GM19372 (cell line): ENCODE measurements at regions not wholly inside any gene's neighbourhood (a gene's known extent, or its start where the extent isn't known, plus 50 kb on each side); places are given as distances from the start of the nearest gene placed in this dataset.
"Not testable (repeated sequence)": the region's sequence is repeated elsewhere in the genome, so short reads cannot be mapped to it uniquely, and the experiment has no call there.

Experiments
- ATAC-seq: cut with Tn5 transposase; IDR thresholded peaks from one replicate; pipeline ENCODE4 v1.9.1; 2021; ENCODE audit warnings: mild to moderate bottlenecking, low read depth, moderate library complexity; ENCODE audit not compliant: unreplicated experiment

DNA sequence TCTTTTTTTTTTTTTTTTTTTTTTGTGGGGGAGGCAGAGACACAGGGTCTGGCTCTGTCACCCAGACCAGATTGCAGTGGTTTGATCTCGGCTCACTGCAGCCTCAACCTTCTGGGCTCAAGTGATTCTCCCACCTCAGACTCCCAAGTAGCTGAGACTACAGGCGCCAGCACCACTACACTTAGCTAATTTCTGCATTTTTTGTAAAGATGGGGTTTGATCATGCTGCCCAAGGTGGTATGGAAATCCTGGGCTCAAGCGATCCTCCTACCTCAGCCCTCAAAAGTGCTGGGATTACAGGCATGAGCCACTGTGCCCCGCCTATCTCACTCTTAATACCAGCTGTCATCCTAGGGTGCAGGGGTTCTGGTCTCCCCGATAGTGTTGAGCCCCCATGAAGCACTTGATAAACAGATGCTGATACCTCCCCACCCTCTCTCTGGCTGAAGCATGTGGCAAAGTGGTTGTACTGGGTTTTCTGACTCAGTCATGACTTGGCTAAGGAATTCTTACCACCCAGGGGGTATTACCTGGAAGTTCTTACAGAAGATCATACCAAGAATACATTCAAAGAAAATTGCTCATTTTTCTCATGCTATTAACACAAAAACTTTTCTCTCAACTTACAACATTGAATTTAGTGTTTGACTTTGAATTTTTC lies 110.2 kb upstream of the DAPK1 start:
- no peak for ATAC-seq

DNA sequence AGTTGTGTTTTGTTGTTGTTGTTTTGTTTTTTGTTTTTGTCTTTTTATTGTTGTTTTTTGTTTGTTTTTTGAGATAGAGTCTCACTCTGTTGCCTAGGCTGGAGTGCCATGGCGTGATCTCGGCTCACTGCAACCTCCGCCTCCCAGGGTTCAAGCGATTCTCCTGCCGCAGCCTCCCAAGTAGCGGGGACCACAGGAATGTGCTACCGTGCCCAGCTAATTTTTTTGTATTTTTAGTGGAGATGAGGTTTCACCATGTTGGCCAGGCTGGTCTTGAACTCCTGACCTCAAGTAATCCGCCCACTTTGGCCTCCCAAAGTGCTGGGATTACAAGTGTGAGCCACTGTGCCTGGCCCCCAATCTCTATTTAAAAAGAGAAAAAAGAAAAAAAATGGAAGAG lies 109.0 kb upstream of the DAPK1 start:
- not testable (repeated sequence) for ATAC-seq

DNA sequence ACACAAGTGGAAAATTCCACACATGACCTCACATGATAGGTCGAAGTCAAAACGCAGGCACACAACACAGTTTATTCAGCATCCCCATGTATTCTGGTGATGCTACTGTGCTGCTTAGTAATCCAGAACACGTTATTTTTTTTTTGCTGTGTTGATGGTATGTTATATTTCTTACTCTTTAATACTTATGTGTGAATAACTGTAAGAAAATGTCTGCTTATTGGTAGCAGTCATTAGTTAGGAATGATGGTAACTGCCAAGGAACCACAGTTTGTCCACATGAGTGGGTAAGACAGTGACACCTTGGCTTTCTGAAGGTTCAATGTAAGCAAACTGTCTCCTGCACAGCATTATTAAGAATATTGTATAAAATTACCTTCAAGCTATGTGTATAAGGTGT lies 107.7 kb upstream of the DAPK1 start:
- ATAC-seq: no peak

DNA sequence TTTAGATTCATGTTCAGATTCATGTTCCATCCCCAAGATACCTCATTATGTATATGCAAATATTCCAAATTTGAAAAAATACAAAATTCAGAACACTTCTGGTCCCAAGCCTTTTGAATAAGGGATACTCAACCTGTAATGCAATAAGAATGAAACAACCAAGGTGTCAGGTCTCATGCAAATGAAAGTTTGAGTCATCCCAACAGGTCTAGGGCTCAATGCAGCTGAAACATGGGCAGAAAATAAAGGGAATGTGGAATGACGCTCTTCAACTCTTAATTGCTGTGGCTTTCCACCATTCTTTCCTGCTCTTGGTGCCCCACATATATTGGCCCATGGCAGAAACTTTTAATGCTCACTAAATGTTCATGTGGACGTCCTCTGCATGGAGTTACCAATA lies 107.3 kb upstream of the DAPK1 start:
- no peak for ATAC-seq

DNA sequence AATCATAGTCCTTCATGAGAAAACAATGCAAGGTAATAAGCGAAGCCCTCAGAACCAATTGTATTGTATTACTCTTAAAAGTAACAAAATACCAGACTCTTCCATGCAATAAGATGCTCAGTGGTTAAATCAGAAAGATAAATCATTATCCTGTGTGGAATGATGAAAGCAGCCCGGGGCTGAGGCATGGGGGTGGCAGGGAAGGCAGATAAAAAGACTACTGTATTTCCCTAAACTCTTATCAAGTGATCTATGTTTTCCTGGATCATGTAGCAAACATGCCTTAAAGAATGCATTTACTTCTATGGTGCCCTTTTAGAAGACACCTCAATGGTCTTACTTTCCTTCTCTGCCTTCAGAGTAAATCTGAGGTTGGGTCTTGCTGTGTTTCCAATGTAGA lies 105.6 kb upstream of the DAPK1 start:
- ATAC-seq: no peak

DNA sequence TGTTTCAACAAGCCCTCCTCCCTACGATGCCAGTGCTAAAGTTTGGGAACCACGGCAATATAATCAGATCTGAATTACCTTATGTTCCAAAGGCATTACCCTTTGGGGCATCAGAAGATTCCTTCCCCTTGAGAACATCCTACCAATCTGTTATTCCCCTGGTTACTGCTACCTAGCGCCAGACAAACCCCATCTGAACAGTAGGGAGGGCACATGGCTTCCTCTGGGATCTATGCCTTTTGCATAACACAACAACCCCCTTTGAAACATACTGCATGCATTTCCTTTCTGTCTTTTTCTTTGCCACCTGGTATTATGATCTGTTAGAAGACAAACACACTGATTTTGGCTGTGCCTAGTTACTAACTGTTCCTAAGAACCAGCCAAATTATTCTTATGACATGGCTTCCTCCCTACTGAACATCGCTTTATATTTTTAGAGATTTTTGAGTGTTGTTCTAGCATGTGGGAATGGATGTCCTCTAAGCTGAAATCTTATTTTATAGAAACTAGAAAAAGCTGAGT lies 103.9 kb upstream of the DAPK1 start:
- no peak for ATAC-seq

DNA sequence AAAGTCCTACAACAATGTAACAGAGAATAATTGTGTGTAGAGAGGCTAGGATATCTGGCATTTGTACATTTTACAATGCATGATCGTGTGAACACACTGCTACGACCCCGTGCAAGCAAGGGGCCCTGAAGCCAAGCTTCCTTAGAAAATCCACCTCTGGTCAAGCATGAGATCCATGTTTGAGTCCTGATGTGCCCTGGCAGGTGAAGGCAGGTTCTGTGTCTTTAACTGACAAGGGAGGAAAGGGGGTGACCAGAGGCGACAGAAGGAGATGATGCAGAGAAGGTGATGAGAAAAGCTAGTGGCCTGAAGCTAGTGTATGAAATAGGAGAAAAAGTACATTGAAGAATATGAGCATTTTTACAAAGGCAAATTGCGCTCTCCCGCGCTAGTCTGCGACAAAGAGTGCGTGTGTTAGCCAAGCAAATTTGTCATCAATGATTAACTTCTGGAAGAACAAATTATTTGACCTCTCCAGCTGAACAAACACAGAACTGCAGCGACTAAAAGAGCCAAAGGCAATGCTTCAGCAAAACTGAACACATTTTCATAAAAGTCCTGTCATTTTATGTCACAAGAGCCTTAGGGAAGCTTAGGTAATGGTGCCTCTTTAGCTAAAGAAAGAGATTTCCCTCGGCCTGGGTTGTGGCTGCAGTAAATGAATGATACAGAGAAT lies 101.7 kb upstream of the DAPK1 start:
- ATAC-seq: no peak

DNA sequence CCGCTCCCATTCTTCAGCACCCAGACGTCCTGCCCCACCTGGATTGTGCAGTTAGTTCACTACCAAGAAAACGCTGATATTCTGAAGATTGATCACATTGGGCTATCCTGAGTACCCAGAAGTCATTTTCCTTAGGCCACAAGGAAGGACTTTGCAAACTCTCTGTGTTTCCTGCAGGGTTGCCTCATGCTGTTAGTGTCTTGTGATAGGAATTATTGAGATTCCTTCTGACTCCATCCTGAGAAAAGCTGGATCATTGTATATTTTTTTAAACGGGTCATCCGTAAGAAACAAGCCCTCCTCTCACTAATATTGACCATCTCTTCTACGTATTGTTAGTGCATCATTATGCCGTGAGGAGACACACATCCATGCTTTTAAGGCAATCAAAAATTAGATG lies 96.0 kb upstream of the DAPK1 start:
- no peak for ATAC-seq

DNA sequence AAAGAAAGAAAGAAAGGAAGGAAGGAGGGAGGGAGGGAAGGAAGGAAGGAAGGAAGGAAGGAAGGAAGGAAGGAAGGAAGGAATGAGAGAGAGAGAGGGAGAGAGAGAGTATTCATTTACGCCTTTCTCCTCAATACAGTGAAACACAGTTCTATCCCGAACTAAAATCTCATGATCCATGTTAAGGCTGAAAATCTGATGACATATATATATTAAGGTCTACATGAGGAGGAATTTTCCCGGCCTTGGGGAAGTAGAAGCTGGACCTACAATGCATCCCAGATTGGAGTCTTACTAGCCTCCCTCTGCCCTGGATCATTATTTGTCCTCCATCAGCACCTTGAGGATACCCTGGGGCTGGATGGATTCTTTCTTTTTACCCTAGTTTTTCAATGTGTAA lies 95.1 kb upstream of the DAPK1 start:
- no peak for ATAC-seq

DNA sequence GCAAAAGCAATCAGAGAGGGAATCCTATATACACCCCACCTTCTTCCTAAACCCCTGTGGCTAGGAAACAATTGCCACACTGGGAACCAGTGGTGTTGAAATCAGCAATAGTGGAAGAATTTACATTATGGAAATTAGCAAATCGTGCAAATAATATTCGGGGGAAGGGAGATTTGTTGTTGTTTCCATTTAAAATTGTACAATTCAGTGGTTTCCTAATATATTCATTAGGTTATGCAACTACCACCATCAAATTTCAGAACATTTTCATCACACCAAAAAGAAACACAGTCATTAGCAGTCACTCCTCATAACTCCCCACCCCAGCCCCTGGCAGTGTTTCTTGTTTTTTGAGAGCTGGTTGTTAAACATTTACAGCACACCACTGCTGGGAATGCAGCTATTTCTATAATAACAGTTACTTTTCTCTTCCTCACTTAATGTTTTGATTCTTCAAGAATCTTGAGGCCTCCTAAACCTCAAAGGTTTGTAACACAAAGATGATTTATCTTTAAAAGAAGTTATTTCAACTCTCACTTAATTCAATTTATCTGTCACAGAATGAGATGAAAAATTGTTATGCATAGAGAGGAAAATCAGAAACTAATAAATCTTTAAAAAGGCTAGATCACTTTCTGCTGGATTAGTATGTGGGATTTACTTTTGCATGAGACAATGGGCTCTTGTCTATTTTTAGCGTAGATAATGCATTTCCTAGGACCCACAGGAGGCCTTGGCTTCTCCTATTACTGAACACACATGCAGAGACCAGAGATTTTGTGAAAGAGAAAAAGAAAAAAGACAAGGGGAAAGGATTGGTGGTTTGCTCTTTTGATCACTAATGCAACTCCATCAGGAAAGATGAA lies 91.8 kb upstream of the DAPK1 start:
- no peak for ATAC-seq

DNA sequence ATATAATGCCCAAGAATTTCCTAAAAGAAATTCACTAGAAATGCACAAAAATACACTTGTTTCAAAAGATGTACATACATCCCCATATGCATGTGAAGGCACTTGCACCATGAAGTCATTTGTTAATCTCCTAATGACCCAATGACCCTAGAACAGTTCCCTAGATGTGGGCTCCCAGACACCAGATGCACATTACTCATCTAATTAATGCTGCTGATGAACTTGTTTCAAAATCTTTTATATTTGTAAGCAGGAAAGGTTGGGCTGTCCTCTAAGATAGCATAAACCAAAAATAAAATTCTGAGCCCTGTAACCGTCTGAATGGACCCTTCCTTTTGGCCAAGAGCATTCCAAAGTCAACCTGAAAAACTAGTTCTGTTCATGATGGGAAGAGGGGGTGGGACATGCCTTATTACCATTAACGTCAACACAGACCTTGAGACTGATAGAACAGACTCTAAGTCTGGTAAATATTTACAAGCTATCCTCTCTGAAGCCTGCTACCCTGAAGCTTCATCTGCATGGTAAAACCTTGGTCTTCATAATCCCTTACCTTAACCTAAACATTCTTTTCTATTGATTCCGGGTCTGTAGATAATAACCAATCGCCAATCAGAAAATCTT lies 91.0 kb upstream of the DAPK1 start:
- no peak for ATAC-seq

DNA sequence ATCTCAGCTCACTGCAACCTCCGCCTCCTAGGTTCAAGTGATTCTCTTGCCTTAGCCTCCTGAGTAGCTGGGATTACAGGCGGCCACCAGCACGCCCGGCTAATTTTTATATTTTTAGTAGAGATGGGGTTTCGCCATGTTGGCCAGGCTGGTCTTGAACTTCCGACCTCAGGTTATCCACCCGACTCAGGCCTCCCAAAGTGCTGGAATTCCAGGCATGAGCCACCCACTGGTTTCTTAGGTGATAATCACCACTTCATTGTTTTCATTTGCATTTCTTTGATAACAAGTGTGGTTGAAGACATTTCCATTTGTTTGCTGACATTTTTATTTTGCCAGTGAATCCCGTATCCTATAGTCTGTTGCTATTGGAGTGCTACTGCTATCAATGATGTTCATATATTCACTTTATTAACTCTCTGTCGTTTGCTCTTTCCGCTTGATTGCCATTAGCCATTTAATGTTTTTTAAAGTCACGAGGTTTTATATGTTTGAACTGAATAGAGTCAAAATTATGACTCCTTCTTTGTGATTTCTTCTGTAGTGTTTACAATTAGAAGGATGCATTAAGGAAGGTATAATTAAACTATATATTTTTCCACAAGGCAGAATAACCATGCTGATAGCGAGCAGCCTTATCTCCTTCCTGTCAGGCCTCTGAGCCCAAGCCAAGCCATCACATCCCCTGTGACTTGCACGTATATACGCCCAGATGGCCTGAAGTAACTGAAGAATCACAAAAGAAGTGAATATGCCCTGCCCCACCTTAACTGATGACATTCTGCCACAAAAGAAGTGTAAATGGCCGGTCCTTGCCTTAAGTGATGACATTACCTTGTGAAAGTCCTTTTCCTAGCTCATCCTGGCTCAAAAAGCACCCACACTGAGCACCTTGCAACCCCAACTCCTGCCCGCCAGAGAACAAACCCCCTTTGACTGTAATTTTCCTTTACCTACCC lies 87.3 kb upstream of the DAPK1 start:
- ATAC-seq: not testable (repeated sequence)

DNA sequence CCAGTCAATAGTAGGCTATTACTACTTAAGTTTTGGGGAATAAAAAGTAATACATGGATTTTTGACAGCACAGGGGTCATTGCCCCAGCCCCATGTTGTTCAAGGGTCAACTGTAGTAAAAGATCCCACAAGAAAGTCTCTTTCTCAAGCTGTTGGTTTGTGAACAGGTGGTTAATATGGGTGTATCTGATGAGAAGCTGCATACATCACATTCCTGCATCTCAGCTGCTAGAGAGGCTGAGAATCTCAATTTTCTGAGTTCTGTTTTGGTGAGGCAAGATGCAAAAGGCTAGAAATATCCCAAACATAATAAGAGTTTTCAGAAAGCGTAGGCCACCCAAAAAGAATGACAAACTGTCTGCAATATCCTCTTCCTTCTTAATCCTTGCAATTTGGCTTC lies 76.8 kb upstream of the DAPK1 start:
- ATAC-seq: no peak

DNA sequence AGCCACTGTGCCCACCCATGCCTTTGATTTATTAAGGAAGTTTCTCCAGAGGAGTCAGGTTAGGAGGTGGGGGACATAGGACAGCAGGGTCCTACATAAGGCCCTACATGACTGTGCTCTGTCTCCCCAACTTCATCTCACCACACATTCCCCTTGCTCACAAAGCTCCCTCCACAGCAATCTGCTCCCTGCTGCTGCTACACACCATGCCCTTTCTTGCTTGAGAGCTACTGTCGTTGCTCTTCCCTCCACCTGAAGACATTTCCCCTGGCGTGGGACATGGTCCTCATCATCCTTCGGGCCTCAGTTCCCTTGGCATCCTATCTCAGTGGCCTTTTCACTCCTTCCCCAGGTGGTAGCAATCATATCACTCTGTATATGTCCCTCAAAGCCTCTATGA lies 75.9 kb upstream of the DAPK1 start:
- no peak for ATAC-seq

DNA sequence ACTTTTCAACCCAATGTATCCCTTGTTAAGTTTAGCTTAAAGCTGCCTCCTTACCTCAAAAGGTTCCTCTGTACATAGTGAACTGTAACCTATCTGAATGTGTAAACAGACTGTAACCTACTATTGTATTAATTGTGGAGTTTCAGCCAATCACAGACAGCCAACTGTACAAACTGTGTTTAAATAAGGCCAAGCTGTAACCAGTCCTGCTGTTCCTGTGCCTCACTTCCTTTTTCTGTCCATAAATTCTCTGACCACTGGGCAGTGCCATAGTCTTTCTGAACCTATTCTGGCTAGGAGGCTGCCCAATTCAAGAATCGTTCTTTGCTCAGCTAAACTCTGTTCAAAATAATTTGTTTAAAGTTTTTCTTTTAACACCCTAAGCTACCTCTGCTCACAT lies 74.7 kb upstream of the DAPK1 start:
- no peak for ATAC-seq

DNA sequence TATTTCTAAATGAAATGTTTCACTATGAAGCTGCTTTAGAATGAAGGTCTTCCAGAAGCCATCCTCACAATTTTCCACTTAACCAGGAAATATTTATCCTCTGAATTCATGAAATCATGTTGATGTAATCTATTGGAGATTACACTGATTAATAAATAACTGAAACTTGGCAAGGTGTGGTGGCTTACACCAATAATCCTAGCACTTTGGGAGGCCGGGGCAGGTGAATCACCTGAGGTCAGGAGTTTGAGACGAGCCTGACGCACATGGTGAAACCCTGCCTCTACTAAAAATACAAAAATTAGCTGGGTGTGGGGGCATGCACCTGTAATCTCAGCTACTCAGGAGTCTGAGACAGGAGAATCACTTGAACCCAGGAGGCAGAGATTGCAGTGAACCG lies 73.8 kb upstream of the DAPK1 start:
- ATAC-seq: not testable (repeated sequence)

DNA sequence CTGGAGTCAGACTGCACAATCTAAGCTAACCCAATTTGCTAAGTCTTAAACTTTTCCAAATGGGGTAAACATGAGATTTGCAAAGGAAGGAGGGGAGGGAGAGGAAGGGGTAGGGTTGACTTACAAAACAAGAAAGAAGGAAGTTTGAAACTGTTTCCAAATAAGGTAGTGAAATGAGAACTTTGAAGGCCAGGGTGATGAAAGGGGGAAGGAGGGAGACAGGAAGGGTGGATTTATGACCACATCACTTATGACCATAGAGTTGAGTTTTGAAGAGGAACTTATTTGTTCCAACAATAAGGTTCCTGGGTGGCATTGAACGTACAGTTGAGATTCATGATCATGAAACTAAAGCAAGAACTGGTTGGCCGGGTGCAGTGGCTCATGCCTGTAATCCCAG lies 72.5 kb upstream of the DAPK1 start:
- no peak for ATAC-seq

DNA sequence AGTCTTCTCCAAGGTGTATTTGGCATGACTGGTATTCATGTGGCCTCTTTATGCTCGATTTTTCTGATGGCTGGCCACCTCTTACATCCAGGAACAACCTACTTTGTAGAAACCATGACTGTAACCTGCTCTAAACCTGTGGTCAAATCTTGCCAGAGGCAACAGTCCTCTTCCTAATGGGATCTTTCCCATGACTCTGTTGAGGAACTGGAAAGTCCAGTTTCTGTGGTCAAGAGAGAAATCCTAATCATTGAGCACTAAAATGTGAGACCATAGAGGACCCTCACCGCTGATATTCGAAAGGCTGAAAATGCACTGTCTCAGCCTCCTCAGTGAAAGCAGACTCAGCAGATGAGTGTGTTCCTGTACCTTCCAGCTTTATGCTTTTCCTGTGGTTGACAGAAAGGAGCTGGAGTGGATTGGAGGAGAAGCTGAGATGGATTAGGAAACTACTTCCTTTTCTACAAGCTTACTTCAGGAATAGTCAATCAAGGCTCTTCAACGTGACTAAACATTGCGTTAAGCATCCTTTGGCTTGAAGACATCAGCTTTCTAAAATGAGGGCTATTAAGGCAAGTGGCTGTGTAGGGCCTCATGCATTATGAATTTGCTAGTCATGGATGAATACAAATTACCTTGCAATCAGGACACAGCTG lies 69.7 kb upstream of the DAPK1 start:
- no peak for ATAC-seq

DNA sequence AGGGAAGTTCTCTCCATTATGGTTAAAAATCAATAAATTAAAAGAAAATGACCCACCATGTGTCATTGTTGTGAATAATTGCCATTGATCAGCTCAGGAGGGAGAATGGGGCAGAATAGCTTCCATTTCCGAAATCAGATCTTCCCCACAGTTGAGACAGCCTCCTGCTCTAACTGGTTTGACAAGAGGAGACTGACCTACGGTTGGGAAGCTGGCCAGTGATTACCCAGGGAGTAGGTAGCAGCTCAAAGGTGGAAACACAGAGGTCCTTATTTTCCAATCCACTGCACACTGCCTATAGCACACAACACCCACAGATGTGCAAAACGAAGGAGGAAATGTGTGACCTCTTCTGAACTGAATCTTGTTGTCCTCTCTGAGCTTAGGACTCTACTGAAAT lies 69.0 kb upstream of the DAPK1 start:
- no peak for ATAC-seq
